ENCODE measurements at regions not wholly inside any gene's neighbourhood (a gene's known extent, or its start where the extent isn't known, plus 50 kb on each side); places are given as distances from the start of the nearest gene placed in this dataset.

GRCh38 chr17:77381731-77382130 lies 241.0 kb downstream of the SEC14L1 start:
- ATAC-seq (replicated peaks; ENCODE audit: extremely low read depth, poor library complexity, severe bottlenecking) (no peak), DNase-seq (ENCODE audit: low spot score in 2 of 2) (no peak)
- peak overlapping the region; percentile 84 for H3K4me3 Mint-ChIP-seq
- H3K27ac Mint-ChIP-seq (ENCODE audit: low read depth): peak overlapping the region; percentile 87
- H3K27me3 Mint-ChIP-seq: no peaks in the 10 kb centered on the region
- H3K4me1 Mint-ChIP-seq: peaks cover 77% of the 10 kb centered on the region
- H3K36me3 Mint-ChIP-seq (ENCODE audit: insufficient read depth): peaks cover 9% of the 10 kb centered on the region
- H3K9me3 Mint-ChIP-seq: no peaks in the 10 kb centered on the region

- H3K9me3 Mint-ChIP-seq: no peaks in the 10 kb centered on the region
- H3K27me3 Mint-ChIP-seq: no peaks in the 10 kb centered on the region
- H3K4me1 Mint-ChIP-seq: peaks cover 77% of the 10 kb centered on the region
- H3K4me3 Mint-ChIP-seq: peak overlapping the region; percentile 84
- ATAC-seq (replicated peaks; ENCODE audit: extremely low read depth, poor library complexity, severe bottlenecking) (peak; percentile 81), DNase-seq (ENCODE audit: low spot score in 2 of 2) (peak in 1 of 2 donors; percentile 43)
- H3K36me3 Mint-ChIP-seq (ENCODE audit: insufficient read depth): peaks cover 8% of the 10 kb centered on the region
- H3K27ac Mint-ChIP-seq (ENCODE audit: low read depth): peak overlapping the region; percentile 87
Observed at GRCh38 chr17:77382356-77382911, 241.7 kb downstream of the SEC14L1 start.

GRCh38 chr17:77382966-77383612 lies 242.3 kb downstream of the SEC14L1 start:
- ATAC-seq (replicated peaks; ENCODE audit: extremely low read depth, poor library complexity, severe bottlenecking): peak; percentile 12

GRCh38 chr17:77383613-77384608 lies 243.1 kb downstream of the SEC14L1 start:
- Mint-ChIP-seq H3K27ac (ENCODE audit: low read depth) (peak overlapping the region; percentile 87), H3K27me3 (no peaks in the 10 kb centered on the region), H3K9me3 (no peaks in the 10 kb centered on the region), H3K4me1 (peaks cover 76% of the 10 kb centered on the region), H3K36me3 (ENCODE audit: insufficient read depth) (peaks cover 10% of the 10 kb centered on the region), H3K4me3 (peak overlapping the region; percentile 84)
- DNase-seq (ENCODE audit: low spot score in 2 of 2): no peak
- ATAC-seq (replicated peaks; ENCODE audit: extremely low read depth, poor library complexity, severe bottlenecking): no peak

More at GRCh38 chr17:77382966-77383612, 242.3 kb downstream of the SEC14L1 start:
- no peaks in the 10 kb centered on the region for H3K9me3 Mint-ChIP-seq
- H3K4me1 Mint-ChIP-seq: peaks cover 76% of the 10 kb centered on the region
- DNase-seq (ENCODE audit: low spot score in 2 of 2): no peak
- peak overlapping the region; percentile 87 for H3K27ac Mint-ChIP-seq (ENCODE audit: low read depth)
- H3K4me3 Mint-ChIP-seq: peak overlapping the region; percentile 84
- H3K36me3 Mint-ChIP-seq (ENCODE audit: insufficient read depth): peaks cover 9% of the 10 kb centered on the region
- no peaks in the 10 kb centered on the region for H3K27me3 Mint-ChIP-seq

- ATAC-seq (replicated peaks; ENCODE audit: extremely low read depth, poor library complexity, severe bottlenecking) (no peak), DNase-seq (ENCODE audit: low spot score in 2 of 2) (no peak)
- H3K27me3 Mint-ChIP-seq: no peaks in the 10 kb centered on the region
- peak overlapping the region; percentile 40 for H3K4me3 Mint-ChIP-seq
- peaks cover 13% of the 10 kb centered on the region for H3K36me3 Mint-ChIP-seq (ENCODE audit: insufficient read depth)
- peaks cover 82% of the 10 kb centered on the region for H3K4me1 Mint-ChIP-seq
- no peaks in the 10 kb centered on the region for H3K9me3 Mint-ChIP-seq
- H3K27ac Mint-ChIP-seq (ENCODE audit: low read depth): peak overlapping the region; percentile 62
Observed at GRCh38 chr17:77385750-77386501, 245.2 kb downstream of the SEC14L1 start.

- no peak for DNase-seq (ENCODE audit: low spot score in 2 of 2)
- ATAC-seq (replicated peaks; ENCODE audit: extremely low read depth, poor library complexity, severe bottlenecking): no peak
- Mint-ChIP-seq H3K27me3 (no peaks in the 10 kb centered on the region), H3K4me1 (peaks cover 84% of the 10 kb centered on the region), H3K36me3 (ENCODE audit: insufficient read depth) (peaks cover 14% of the 10 kb centered on the region), H3K9me3 (no peaks in the 10 kb centered on the region), H3K4me3 (peak overlapping the region; percentile 40), H3K27ac (ENCODE audit: low read depth) (peak overlapping the region; percentile 62)
Observed at GRCh38 chr17:77386502-77387192, 245.9 kb downstream of the SEC14L1 start.

GRCh38 chr17:77387891-77388290 lies 247.1 kb downstream of the SEC14L1 start:
- no peaks in the 10 kb centered on the region for H3K9me3 Mint-ChIP-seq
- peaks cover 84% of the 10 kb centered on the region for H3K4me1 Mint-ChIP-seq
- no peaks in the 10 kb centered on the region for H3K27me3 Mint-ChIP-seq
- DNase-seq (ENCODE audit: low spot score in 2 of 2) (no peak), ATAC-seq (replicated peaks; ENCODE audit: extremely low read depth, poor library complexity, severe bottlenecking) (no peak)
- H3K36me3 Mint-ChIP-seq (ENCODE audit: insufficient read depth): peaks cover 13% of the 10 kb centered on the region
- H3K4me3 Mint-ChIP-seq: peak overlapping the region; percentile 71
- H3K27ac Mint-ChIP-seq (ENCODE audit: low read depth): peak overlapping the region; percentile 93

GRCh38 chr17:77388384-77389306 lies 247.9 kb downstream of the SEC14L1 start:
- peaks cover 13% of the 10 kb centered on the region for H3K36me3 Mint-ChIP-seq (ENCODE audit: insufficient read depth)
- H3K4me1 Mint-ChIP-seq: peaks cover 81% of the 10 kb centered on the region
- peak overlapping the region; percentile 93 for H3K27ac Mint-ChIP-seq (ENCODE audit: low read depth)
- H3K4me3 Mint-ChIP-seq: peak overlapping the region; percentile 71
- H3K27me3 Mint-ChIP-seq: no peaks in the 10 kb centered on the region
- DNase-seq (ENCODE audit: low spot score in 2 of 2) (no peak), ATAC-seq (replicated peaks; ENCODE audit: extremely low read depth, poor library complexity, severe bottlenecking) (no peak)
- no peaks in the 10 kb centered on the region for H3K9me3 Mint-ChIP-seq

GRCh38 chr17:77390870-77391269 lies 250.1 kb downstream of the SEC14L1 start:
- Mint-ChIP-seq H3K27ac (ENCODE audit: low read depth) (peak overlapping the region; percentile 93), H3K4me1 (peaks cover 84% of the 10 kb centered on the region)

GRCh38 chr17:77391668-77392375 lies 251.1 kb downstream of the SEC14L1 start:
- Mint-ChIP-seq H3K27me3 (no peaks in the 10 kb centered on the region), H3K27ac (ENCODE audit: low read depth) (peak overlapping the region; percentile 71), H3K9me3 (no peaks in the 10 kb centered on the region), H3K4me3 (peak overlapping the region; percentile 55), H3K4me1 (peaks cover 84% of the 10 kb centered on the region), H3K36me3 (ENCODE audit: insufficient read depth) (peaks cover 8% of the 10 kb centered on the region)
- no peak for DNase-seq (ENCODE audit: low spot score in 2 of 2)
- ATAC-seq (replicated peaks; ENCODE audit: extremely low read depth, poor library complexity, severe bottlenecking): peak; percentile 52

More at GRCh38 chr17:77390870-77391269, 250.1 kb downstream of the SEC14L1 start:
- H3K27me3 Mint-ChIP-seq: no peaks in the 10 kb centered on the region
- H3K36me3 Mint-ChIP-seq (ENCODE audit: insufficient read depth): peaks cover 8% of the 10 kb centered on the region
- peak overlapping the region; percentile 71 for H3K4me3 Mint-ChIP-seq
- H3K9me3 Mint-ChIP-seq: no peaks in the 10 kb centered on the region
- no peak for DNase-seq (ENCODE audit: low spot score in 2 of 2)
- ATAC-seq (replicated peaks; ENCODE audit: extremely low read depth, poor library complexity, severe bottlenecking): no peak
